ENCODE measurements at regions not wholly inside any gene's neighbourhood (a gene's known extent, or its start where the extent isn't known, plus 50 kb on each side); places are given as distances from the start of the nearest gene placed in this dataset.

DNA sequence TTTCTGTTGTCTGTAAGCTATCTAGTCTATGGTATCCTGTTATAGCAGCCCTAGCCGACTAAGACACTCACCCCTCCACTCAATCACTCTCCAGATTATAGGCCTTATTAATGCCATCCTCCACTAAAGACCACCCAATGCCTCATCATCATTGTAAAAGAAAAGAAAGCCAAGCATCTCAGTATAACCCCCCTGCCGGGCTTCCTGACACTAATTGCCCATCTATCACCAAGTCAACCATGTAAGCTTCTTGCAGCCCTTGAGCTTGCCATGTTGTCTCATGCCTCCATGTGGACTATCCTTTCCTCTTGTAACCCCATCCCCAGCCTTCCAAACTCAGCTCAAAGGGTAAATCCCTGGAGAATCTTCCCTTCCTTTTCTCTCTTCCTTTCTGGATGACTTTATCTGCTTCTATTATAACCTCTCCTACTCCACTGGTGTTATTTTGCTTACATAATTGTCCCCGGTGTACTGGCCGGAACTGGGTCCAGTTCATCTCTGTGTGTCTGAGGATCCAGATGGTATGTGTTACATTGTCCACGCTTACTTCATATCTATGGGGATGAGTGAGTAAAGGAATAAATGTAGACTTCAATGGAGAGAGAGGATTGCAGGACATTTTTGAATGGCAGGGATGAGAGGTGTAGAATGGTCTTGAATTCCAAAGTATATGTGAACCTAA lies 202.9 kb upstream of the SOX4 start:
- Mint-ChIP-seq H3K9me3 (no peaks in the 10 kb centered on the region), H3K27ac (no peak overlapping the region), H3K36me3 (no peaks in the 10 kb centered on the region)
- ATAC-seq: no peak
- DNase-seq (ENCODE audit: low spot score in 2 of 2): no peak

DNA sequence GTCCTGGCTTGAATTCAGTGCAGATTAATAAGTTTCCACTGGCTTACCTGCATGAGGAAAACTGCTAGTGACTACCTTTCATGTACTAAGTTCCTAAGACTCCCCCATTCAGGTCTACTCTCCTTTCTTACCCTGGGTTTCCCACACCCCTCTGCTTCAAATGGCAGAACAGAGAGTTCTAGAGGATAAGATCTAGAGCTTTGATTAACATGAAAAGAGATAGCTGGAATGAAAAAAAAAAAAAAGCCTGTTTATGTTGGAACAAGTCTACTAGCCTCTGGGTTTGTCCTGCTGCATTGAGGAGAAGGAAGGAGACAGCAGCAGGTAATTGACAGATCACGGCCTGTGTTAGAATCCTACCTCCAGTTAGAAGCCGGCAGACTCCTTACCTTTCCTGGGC lies 201.4 kb upstream of the SOX4 start:
- Mint-ChIP-seq H3K9me3 (no peaks in the 10 kb centered on the region), H3K27ac (no peak overlapping the region), H3K36me3 (no peaks in the 10 kb centered on the region)
- ATAC-seq (no peak), DNase-seq (ENCODE audit: low spot score in 2 of 2) (no peak)

DNA sequence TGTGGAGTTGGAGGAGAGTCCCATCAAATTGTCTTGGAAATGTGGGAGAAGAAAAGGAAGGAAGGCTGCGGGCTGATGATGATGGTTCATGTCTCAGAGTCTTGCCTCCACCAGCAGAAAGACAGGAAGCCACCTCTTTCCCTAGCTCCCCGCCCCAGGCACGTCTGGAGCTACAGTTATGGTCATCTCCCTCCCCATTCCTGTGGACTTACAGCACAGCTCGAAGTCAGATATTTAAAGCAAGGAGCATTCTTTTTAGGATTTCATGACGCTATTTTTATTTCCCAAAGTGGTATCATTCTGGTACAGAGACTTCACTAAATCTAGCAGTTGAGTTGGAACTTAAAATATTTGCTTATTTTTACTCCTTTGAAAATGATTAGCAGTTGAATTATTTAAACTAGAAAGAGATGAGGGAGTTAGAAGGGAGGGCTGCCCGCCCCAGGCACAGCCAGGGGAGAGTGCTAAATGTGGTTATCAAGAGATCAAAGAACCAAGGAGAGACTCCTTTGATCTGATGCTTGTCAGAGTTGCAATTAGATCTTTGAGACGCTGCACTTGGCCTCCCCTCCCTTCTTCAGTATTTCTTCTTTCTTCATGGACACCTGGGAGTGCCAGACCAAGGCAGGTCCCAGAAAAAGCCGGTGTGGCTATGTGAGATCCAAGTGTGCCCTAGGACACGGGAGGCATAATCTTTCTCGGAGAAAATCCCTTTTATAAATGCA lies 199.9 kb upstream of the SOX4 start:
- Mint-ChIP-seq H3K27ac (no peak overlapping the region), H3K36me3 (no peaks in the 10 kb centered on the region), H3K9me3 (no peaks in the 10 kb centered on the region)
- DNase-seq (ENCODE audit: low spot score in 2 of 2) (no peak), ATAC-seq (no peak)

DNA sequence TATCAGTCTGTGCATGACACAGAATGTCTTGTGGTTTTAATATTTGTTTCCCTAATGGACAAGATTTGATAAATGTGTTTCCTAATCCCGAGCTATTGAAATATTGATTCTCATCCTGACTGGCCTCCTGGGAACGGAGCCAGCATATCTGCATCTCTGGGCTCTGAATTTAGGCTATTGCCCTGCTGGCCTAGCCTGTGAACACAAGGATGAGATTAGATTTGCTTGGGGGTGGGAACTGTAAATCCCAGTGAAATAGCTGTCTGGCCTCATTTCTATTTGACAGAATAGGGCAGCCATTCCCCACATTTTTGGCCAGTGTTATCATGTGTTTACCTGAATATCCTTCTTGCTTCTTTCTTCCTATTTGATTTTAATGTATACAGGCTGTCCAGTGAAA lies 198.4 kb upstream of the SOX4 start:
- DNase-seq (ENCODE audit: low spot score in 2 of 2): no peak
- H3K27ac Mint-ChIP-seq: no peak overlapping the region
- no peaks in the 10 kb centered on the region for H3K36me3 Mint-ChIP-seq
- H3K9me3 Mint-ChIP-seq: no peaks in the 10 kb centered on the region
- no peak for ATAC-seq

DNA sequence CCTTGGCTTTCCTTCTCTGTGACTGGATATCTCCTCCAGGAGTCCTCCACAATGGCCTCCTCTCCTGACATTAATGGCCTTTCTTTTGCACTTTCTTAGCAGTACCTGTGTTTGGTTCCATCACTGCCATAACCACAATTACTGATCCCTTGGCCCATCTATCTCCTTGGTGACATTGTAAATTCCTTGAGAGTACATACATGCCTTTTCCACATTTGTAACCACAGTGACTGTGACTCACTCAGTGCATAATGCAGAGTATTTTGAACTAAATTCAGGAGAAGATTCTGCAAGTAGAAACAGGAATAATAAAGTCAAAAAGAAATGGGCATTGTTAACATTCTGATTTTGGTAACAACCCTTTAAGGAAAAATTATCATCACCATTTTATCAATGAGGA lies 197.2 kb upstream of the SOX4 start:
- ATAC-seq (no peak), DNase-seq (ENCODE audit: low spot score in 2 of 2) (no peak)
- H3K9me3 Mint-ChIP-seq: no peaks in the 10 kb centered on the region
- H3K27ac Mint-ChIP-seq: no peak overlapping the region
- H3K36me3 Mint-ChIP-seq: no peaks in the 10 kb centered on the region

DNA sequence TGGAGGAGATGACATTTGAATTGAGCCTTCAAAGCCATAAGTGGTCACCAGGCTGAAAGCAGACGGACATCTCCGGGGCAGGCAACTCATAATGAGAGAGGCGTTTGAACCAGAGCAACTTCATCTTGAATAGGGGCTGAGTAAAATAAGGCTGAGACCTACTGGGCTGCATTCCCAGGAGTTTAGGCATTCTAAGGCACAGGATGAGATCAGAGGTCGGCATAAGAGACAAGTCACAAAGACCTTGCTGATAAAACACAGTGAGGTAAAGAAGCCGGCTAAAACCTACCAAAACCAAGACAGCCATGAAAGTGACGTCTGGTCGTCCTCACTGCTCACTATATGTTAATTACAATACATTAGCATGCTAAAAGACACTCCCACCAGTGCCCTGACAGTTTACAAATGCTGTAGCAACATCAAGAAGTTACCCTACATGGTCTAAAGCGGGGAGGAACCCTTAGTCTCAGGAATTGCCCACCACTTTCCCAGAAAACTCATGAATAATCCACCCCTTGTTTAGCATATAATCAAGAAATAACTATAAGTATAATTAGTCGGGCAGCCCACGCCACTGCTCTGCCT lies 194.7 kb upstream of the SOX4 start:
- ATAC-seq (no peak), DNase-seq (ENCODE audit: low spot score in 2 of 2) (no peak)
- Mint-ChIP-seq H3K9me3 (no peaks in the 10 kb centered on the region), H3K36me3 (no peaks in the 10 kb centered on the region), H3K27ac (no peak overlapping the region)

DNA sequence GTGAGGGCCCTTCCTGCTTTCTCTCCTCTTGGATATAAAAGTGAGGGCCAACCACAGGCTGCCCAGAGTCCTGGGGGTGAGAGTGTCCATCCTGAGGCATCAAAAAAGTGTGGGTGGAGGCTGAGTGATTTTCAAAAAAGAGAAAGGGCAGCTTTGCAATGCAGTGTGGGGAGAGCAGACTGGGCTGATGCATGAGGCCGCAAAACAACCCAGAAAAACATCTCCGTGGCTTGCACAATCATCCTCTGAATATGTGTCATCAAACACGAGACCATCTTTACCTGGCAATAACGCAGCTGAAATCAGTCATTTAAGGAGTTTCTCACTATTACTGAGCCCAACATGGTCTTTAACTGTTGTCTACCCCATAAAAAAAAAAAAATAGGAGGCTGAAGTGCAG lies 191.2 kb upstream of the SOX4 start:
- Mint-ChIP-seq H3K9me3 (peaks cover 2 to 8% of the 10 kb centered on the region in 2 donors), H3K36me3 (peaks cover 0 to 7% of the 10 kb centered on the region in 2 donors), H3K27ac (peak overlapping the region; percentile 19 to 38)
- ATAC-seq (peak; percentile 82 to 98), DNase-seq (ENCODE audit: low spot score in 2 of 2) (peak in 1 of 2 donors; percentile 35)

DNA sequence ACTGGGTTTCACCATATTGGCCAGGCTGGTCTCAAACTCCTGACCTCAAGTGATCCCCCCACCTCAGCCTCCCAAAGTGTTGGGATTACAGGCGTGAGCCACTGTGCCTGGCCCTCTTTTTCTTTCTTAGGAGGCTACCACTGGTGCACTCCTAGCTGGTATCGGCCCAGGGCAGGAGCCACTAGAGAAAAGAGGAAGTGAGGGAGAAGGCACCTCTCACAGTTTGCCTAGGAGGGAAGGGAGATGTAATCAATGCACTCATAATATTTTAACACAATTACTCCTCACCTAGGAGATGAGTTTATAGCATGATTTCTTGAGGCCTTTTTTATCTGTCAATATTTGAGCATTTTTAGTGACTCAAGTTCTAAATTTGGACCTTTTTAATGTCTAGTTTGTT lies 189.0 kb upstream of the SOX4 start:
- Mint-ChIP-seq H3K9me3 (peaks cover 6 to 13% of the 10 kb centered on the region in 2 donors), H3K27ac (peak overlapping the region in 1 of 2 donors; percentile 68), H3K36me3 (peaks cover 0 to 7% of the 10 kb centered on the region in 2 donors)
- DNase-seq (ENCODE audit: low spot score in 2 of 2): no peak
- ATAC-seq: no peak

DNA sequence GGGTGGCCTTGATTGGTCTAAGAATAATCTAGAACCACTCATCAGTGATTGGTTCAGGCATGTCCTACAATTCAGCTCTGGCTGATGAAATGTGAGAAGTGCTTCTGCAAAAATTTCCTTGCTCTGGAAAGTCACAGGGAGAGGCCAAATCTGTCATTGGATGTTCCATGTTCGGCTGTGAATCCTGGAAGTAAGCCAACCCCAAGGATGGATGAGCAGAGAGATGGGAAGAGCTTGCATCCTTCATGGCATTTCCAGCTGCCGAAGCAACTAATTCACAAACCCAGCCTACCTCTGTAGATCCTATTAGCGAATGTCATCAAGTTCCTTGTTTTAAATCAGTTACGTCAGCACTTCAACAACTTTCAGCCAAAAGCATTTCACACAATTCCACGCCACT lies 187.2 kb upstream of the SOX4 start:
- no peak for ATAC-seq
- peaks cover 6 to 13% of the 10 kb centered on the region in 2 donors for H3K9me3 Mint-ChIP-seq

DNA sequence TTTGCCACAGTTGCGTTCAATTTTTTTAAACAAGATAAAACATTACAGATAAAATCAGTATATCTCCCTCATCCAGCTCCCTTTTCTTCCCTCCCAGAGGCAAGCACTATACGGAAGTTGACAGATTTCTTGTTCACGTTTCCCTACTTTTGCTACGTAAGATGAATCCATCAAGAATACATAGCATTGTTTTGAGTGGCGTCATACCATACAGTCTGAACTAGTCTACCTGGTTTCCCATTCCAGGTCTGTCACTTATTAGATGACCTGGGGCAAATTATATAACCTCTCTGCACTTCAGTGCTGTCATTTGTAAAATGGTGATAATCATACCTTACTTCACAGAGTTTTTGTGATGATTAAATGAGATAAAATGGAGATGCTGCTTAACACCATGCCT lies 184.3 kb upstream of the SOX4 start:
- Mint-ChIP-seq H3K9me3 (peaks cover 6 to 13% of the 10 kb centered on the region in 2 donors), H3K36me3 (peaks cover 0 to 7% of the 10 kb centered on the region in 2 donors), H3K27ac (no peak overlapping the region)
- DNase-seq (ENCODE audit: low spot score in 2 of 2) (no peak), ATAC-seq (no peak)

More for the DNA sequence above, 187.2 kb upstream of the SOX4 start:
- Mint-ChIP-seq H3K36me3 (peaks cover 0 to 7% of the 10 kb centered on the region in 2 donors), H3K27ac (no peak overlapping the region)
- no peak for DNase-seq (ENCODE audit: low spot score in 2 of 2)

DNA sequence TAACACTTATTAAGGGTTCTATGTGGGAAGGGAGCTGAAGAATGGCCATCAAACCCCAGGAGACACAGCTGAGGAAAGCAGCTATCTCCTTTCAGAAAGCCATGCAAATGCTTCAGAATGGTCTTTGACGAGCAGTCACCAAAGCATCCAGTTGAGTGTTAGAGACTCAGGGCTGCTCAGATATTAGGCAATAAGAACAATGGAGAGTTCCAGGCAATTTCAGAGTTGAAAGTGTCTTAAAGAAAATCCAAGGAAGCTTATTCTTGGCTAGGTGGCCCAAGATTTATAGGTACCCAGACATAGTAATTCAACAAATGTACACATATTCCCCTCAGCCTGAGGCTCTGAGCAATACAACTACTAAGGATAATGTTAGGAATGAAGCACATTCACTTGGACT lies 180.1 kb upstream of the SOX4 start:
- no peak overlapping the region for H3K27ac Mint-ChIP-seq
- peaks cover 0 to 3% of the 10 kb centered on the region in 2 donors for H3K9me3 Mint-ChIP-seq
- H3K36me3 Mint-ChIP-seq: no peaks in the 10 kb centered on the region
- no peak for DNase-seq (ENCODE audit: low spot score in 2 of 2)
- ATAC-seq: no peak

DNA sequence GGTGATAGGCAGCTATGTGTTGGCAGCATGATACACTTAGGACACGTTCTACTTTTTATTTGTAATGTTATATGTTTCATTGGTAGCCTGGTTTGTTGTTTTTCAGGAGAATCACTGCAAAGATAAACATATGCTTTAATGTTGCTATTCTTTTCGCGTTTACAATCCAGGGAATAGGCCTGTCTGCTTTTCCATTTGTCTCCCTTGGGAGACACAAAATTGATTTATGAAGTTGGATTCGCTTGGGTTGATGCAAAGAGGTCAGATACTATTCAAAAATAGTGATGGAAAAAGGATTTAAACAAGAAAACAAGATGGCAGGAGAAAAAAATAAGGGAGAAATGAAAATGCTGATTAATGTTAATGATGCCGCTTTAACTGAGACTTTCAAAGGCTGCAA lies 179.5 kb upstream of the SOX4 start:
- ATAC-seq: no peak
- peaks cover 0 to 3% of the 10 kb centered on the region in 2 donors for H3K9me3 Mint-ChIP-seq
- no peaks in the 10 kb centered on the region for H3K36me3 Mint-ChIP-seq
- DNase-seq (ENCODE audit: low spot score in 2 of 2): no peak
- H3K27ac Mint-ChIP-seq: no peak overlapping the region

DNA sequence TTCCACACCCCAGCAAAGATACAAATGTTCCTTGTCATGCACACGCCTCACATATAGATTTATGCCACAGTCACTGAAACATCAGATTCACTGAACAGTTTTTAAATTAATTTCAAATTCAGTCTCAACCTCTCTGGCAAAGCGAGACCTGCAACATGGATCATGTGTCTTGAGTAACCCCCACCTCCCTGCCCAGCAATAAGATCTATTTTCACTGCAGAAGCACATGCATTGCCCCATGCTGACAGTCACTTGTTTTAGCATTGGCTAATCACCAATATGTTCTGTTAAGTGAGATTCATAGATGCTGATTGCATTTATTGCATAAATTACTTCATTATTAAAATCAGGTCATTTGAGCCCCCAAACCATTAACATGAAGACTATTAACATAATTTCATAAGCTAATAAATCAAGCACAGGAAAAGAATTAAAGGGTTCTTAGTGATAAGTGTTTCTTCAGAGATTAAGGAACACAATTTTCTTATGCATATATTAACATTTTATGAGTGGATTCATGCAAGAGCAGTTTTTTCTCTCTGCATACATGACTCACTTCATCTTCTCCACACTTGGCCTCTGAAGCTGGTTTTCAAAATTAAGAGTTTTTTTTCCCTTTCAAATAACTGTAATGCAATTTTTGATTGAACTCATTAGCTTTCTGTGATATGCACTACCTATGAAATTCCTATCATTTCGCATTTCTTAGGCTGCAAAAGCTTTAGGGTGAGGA lies 173.2 kb upstream of the SOX4 start:
- Mint-ChIP-seq H3K9me3 (peaks cover 0 to 3% of the 10 kb centered on the region in 2 donors), H3K36me3 (no peaks in the 10 kb centered on the region), H3K27ac (no peak overlapping the region)
- DNase-seq (ENCODE audit: low spot score in 2 of 2): no peak
- no peak for ATAC-seq

DNA sequence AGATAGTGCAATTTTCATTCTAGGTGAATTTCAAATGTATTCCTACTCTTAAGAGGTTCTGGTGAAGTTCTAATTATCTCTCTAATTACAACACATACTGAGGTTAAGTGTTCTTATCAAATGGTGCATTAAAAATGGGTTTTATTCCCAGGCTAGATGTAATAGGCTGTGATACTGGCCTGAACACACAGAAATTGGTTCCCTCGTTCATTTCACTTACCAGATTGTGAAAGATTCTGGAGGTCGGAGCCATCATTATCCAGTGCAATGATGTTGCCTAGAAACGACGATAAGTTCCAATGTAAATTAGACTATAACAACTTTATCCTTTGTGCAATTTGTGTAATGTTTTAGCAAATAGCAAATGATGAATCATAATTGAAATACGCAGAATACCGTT lies 172.6 kb upstream of the SOX4 start:
- Mint-ChIP-seq H3K9me3 (peaks cover 0 to 3% of the 10 kb centered on the region in 2 donors), H3K27ac (no peak overlapping the region), H3K36me3 (no peaks in the 10 kb centered on the region)
- DNase-seq (ENCODE audit: low spot score in 2 of 2) (no peak), ATAC-seq (no peak)

DNA sequence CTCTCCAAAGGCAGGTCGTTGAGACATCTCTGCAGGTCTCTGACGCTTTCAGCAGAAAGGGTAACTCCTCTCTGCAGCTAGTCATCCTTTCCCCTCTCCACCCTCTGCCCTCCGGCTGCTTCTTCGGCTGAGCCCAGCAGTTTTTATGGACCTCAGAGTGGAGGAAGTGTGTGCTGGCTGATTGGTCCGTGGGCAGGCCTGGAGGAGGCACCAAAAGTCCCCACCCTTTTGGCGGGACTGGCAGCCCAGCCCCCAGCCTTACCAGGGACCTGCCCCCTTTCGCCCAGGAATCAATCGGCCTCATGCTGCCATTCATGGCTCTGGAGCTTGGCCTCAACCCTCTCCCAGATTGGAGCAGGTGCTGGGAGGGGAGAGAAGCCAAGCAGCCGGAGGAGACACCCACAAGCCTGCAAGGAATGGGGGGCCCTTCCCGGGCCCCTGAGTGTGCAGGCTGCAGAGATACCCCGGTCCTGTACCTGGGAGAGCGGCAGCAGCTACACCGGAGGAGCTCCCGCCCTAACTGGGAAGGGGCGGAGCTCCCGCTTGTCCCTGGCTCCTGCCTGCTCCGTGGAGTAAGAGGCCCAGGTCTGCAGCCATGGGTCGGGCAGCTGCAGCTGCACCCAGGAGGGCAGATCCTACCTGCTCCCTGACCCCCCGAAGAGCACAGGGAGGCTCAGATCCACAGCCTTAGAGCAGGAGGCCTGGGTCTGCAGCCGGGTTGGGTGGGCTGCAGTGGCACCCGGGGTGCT lies 170.3 kb upstream of the SOX4 start:
- Mint-ChIP-seq H3K36me3 (no peaks in the 10 kb centered on the region), H3K27ac (no peak overlapping the region), H3K9me3 (peaks cover 3 to 9% of the 10 kb centered on the region in 2 donors)
- no peak for DNase-seq (ENCODE audit: low spot score in 2 of 2)
- no peak for ATAC-seq

DNA sequence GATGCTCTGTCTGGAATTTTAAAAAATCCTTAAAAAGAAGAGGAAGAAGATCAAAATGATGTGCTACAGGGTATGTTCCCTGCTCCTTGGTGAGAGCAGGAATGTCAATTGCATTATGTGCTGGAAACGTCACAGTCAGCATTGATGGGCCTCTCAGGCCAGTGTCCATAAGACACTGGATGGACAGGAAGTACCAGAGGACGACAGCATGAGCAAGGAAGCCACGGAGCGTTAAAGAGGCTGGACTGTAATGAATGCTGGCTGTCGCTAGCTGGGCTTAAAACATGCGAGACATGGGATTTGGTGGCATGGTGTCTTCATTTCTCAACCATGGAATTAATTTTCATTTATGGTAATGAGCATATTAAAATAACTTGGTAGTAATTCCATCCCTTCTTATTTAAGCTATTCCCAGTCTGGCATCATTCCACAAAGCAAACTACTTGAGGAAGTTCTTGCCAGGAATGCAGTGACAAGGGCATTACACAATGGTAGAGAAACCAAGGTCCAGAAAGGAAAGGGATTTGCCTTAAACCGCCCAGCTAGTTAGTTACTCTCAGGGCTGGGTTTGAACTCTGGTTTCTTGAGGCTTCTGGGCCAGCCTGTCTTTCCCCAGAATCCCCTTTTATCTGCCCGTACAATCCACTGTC lies 166.6 kb upstream of the SOX4 start:
- no peak for ATAC-seq

More for the DNA sequence above, 166.6 kb upstream of the SOX4 start:
- H3K9me3 Mint-ChIP-seq: peaks cover 3 to 9% of the 10 kb centered on the region in 2 donors
- no peak overlapping the region for H3K27ac Mint-ChIP-seq
- no peak for DNase-seq (ENCODE audit: low spot score in 2 of 2)
- no peaks in the 10 kb centered on the region for H3K36me3 Mint-ChIP-seq

All from activated naive CD4-positive, alpha-beta T cell treated with anti-CD3 and anti-CD28 coated beads, Interleukin-2, amount 50 U/mL, for 72 hours (primary cell).